AG10803 (cell line): ENCODE measurements at regions not wholly inside any gene's neighbourhood (a gene's known extent, or its start where the extent isn't known, plus 50 kb on each side); places are given as distances from the start of the nearest gene placed in this dataset.

Experiments
- DNase-seq: peaks from one replicate; pipeline ENCODE4 v3.0.0; 2010; ENCODE audit warnings: low read depth
- H3K4me3 ChIP-seq: 2 replicates; pipeline ENCODE4 v1.5.1; 2011; ENCODE audit warnings: mild to moderate bottlenecking, low read length, control low read depth
- TF ChIP-seq, protein P1 (sequence below): conservative IDR thresholded peaks from 2 replicates; pipeline ENCODE4 v1.5.1; 2011; ENCODE audit warnings: mild to moderate bottlenecking, low read length, control low read depth, inconsistent platforms

DNA sequence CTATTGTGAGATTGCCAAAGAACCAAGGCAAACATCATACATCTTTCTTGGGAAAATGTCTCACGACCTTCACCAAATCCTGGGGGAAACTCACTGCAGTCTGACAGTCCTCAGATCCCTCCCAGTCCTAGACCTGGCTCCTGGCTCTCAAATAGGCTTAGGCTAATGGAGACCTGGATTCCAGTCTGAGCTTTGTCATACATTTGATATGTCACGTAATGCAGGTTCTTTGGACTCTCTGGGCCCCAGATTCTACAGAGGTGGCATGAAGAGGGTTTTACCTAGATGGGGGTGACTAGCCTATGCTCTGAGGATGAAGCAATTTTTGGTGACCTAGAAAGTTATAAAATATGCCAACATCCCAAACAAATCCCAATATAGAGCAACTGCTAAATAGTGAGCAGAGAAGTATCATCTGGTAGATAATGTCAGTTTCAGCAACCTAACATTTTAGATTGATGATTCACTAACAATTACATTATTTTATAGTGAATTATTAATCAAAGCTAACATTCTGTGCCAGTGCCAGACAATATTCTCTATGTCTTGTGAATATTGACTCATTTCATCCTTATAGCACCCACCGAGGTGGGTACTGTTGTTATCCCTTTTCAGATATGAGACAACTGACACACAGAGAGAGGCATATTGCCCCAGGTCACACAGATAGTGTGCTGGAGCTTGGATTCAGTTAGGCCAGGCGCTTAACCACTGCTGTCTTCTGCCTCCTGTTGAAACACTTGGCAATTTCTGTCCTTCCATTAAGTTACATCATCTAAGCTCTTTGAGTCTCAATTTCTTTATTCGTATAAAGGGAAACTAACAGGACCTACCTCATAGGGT is 195.4 kb upstream of the MAMLD1 start:
- DNase-seq: no peak

DNA sequence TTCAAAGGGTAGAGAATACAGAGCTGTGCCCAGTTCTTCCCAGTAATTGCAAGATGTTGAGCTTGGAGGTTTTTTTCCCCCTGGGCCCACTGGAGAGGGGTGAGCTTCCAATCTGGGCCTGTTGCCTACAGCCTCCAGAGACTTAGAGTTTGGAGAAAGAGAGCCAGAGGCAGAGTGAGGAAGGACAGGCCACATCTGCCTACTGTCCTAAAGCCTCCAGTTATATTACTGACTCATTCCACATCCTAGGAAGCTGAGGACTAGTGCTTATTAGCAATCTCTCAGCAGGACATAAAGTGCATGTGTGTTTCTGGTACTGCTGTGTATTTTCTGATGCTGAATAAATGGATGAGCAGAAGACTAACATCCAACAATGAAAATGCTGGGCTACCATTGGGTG is 181.0 kb upstream of the MAMLD1 start:
- no peak for DNase-seq
- TF ChIP-seq, protein P1, sequence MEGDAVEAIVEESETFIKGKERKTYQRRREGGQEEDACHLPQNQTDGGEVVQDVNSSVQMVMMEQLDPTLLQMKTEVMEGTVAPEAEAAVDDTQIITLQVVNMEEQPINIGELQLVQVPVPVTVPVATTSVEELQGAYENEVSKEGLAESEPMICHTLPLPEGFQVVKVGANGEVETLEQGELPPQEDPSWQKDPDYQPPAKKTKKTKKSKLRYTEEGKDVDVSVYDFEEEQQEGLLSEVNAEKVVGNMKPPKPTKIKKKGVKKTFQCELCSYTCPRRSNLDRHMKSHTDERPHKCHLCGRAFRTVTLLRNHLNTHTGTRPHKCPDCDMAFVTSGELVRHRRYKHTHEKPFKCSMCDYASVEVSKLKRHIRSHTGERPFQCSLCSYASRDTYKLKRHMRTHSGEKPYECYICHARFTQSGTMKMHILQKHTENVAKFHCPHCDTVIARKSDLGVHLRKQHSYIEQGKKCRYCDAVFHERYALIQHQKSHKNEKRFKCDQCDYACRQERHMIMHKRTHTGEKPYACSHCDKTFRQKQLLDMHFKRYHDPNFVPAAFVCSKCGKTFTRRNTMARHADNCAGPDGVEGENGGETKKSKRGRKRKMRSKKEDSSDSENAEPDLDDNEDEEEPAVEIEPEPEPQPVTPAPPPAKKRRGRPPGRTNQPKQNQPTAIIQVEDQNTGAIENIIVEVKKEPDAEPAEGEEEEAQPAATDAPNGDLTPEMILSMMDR: no peak
- H3K4me3 ChIP-seq: no peak overlapping the region

More for the DNA sequence above, 195.4 kb upstream of the MAMLD1 start:
- no peak overlapping the region for H3K4me3 ChIP-seq
- TF ChIP-seq, protein P1: no peak

DNA sequence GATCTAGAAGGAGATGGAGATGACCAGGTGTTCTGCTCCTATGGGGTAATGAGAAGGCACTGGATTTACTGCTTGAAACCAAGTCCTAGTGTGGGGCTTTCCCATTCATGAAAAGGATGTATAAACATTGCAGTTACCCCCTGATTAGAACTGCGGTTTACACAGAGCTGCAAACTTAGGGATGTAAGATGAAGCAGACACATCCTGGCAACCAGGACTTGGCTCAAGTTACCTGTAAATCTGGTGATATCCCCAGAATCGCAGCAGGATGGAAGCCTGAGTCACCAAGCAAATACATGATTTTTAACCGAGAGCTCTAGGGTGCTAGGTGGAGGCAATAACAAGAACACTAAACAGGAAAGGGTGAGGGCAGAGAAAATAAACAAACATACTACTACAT is 178.6 kb upstream of the MAMLD1 start:
- no peak for DNase-seq
- TF ChIP-seq, protein P1: no peak
- no peak overlapping the region for H3K4me3 ChIP-seq

DNA sequence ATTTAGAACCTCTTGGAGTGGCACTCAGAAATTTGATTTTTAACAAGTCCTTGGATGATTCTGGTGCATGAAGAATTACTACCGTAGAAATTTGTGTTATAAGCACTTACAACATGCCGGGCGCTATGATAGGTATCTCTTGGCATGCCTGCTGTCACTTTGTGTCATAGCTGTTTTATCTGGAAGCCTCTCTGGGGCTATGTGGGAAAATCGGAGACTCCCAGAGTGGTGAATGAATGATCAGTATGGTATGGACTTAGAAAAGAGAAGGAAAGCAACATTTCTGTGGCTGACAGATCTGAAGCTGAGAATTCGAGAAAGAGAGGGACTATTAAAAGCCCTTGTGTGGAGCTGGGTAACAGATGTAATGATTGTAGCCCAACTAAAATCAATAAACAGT is 177.4 kb upstream of the MAMLD1 start:
- TF ChIP-seq, protein P1: no peak
- no peak for DNase-seq
- H3K4me3 ChIP-seq: no peak overlapping the region

DNA sequence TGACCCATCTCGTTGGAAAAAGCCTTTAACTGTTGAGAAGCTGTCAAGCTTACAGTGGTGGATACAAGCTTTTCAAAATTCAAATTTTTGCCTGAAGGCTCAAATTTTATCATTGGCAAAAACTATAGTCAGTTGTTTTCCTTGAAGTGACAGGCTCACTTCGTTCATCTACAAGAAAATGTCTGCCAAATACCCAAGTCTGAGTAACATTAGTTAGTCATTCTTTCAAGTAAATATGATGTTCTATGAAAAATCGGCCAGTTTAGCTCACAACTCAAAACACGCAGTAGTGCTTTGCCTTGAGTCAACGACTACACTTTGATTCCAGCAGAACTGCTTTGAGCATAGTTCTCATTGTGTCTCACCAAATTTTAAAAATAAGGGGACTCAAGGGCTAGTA is 170.3 kb upstream of the MAMLD1 start:
- no peak for DNase-seq
- TF ChIP-seq, protein P1: no peak
- H3K4me3 ChIP-seq: no peak overlapping the region

DNA sequence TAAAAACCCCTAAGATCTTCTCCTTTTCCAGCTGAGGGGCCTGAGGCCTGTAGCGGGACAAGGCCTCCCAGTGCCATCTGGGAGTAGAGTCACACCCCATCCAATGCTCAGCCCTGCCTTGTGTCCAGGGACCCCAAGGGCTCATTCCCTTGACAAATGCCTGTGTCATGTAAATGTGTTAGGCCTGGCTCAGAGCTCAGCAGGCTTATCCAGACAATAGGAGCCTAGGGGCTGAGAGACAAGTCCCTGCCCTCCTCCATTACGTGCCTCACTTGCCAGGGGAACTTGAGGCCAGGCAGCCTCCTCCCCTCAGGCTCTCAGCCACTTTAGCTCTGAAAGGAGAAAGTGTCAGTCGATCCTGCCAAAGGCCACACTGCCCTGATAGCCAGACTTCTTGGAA is 166.8 kb upstream of the MAMLD1 start:
- DNase-seq: no peak
- TF ChIP-seq, protein P1: no peak
- no peak overlapping the region for H3K4me3 ChIP-seq

DNA sequence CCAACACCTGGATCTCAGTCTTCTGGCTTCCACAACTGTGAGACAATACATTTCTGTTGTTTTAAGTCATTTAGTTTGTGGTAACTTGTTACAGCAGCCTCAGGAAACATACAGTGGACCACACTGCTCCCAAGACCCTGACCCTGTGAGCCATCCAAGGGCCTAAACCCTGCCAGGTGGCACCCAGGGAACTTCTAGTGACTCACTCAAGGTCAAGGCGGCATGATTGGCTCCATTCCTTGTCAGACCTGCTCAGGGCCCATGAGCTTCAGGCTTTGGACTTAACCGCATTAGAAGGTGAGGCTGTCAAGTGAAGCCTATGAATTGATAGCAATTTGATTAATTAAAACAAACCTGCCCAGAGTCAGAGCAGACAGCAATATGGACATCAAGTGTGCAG is 165.7 kb upstream of the MAMLD1 start:
- H3K4me3 ChIP-seq: no peak overlapping the region
- DNase-seq: no peak
- TF ChIP-seq, protein P1: no peak
